K562 (cell line): ENCODE measurements at regions not wholly inside any gene's neighbourhood (a gene's known extent, or its start where the extent isn't known, plus 50 kb on each side); places are given as distances from the start of the nearest gene placed in this dataset.

ENCODE experiments used
- C11orf30 ChIP-seq: fragments of 450-650 bp; IDR thresholded peaks from 2 replicates; pipeline ENCODE4 v1.6.1; 2016; ENCODE audit warnings: low read depth, mild to moderate bottlenecking
- CBX1 ChIP-seq: sonication (generic); IDR thresholded peaks from 2 replicates; pipeline ENCODE4 v1.6.1; 2016; ENCODE audit warnings: antibody characterized with exemption, low read depth, mild to moderate bottlenecking
- CREM ChIP-seq: IDR thresholded peaks from 2 replicates; pipeline ENCODE4 v1.6.1; 2014; ENCODE audit warnings: antibody characterized with exemption, low read depth
- DPF2 ChIP-seq: fragments of 450-650 bp; IDR thresholded peaks from 2 replicates; pipeline ENCODE4 v1.6.1; 2016
- EHMT2 ChIP-seq: fragments of 450-650 bp; IDR thresholded peaks from 2 replicates; pipeline ENCODE4 v1.6.1; 2018; ENCODE audit warnings: antibody characterized with exemption
- HNRNPL ChIP-seq: fragments of 200-400 bp; formaldehyde crosslinking; IDR thresholded peaks from 2 replicates; pipeline ENCODE4 v1.6.1; 2017; ENCODE audit warnings: low read depth, mild to moderate bottlenecking, low read length
- JUN ChIP-seq, 2 experiments: sonication (generic) in 1 of 2; formaldehyde crosslinking in 1 of 2; IDR thresholded peaks; 2 replicates each; pipeline versions ENCODE4 v1.6.1 to v1.8.0; 2012 to 2022; ENCODE audit warnings: borderline replicate concordance in 2 of 2, mild to moderate bottlenecking in 2 of 2, improper control_type of control experiment in 1 of 2, low read depth in 1 of 2, low read length in 1 of 2, missing genetic modification reagents in 1 of 2
- KLF16 ChIP-seq: IDR thresholded peaks from 2 replicates; pipeline ENCODE4 v1.6.1; 2016; ENCODE audit warnings: antibody characterized with exemption
- LARP7 ChIP-seq: fragments of 450-650 bp; IDR thresholded peaks from 2 replicates; pipeline ENCODE4 v1.6.1; 2016
- MCM2 ChIP-seq: fragments of 450-650 bp; IDR thresholded peaks from 2 replicates; pipeline ENCODE4 v1.6.1; 2017; ENCODE audit warnings: low read depth, mild to moderate bottlenecking
- MYC ChIP-seq, 2 experiments: fragments of 250-450 bp in 1 of 2; sonication (Bioruptor Pico) in 1 of 2; IDR thresholded peaks; 2 replicates each; pipeline versions ENCODE4 v1.5.1 to v1.6.1; 2012 to 2021; ENCODE audit warnings: low read depth in 2 of 2, borderline replicate concordance in 1 of 2, improper control_type of control experiment in 1 of 2, low read length in 1 of 2, mild to moderate bottlenecking in 1 of 2, moderate library complexity in 1 of 2
- MYNN ChIP-seq, 2 experiments: sonication (generic); formaldehyde crosslinking in 1 of 2; IDR thresholded peaks; 2 replicates each; pipeline versions ENCODE4 v1.5.0 to v1.6.1; 2016 to 2020; ENCODE audit warnings: antibody characterized with exemption in 1 of 2, missing genetic modification reagents in 1 of 2
- NFXL1 ChIP-seq: fragments of 450-650 bp; formaldehyde crosslinking; IDR thresholded peaks from 2 replicates; pipeline ENCODE4 v1.4.0; 2021; ENCODE audit warnings: mild to moderate bottlenecking
- NR2C2 ChIP-seq, 2 experiments: fragments of 200-800 bp in 1 of 2; sonication (Bioruptor generic) in 1 of 2; sonication (generic) in 1 of 2; formaldehyde crosslinking in 1 of 2; IDR thresholded peaks; 2 replicates each; pipeline versions ENCODE4 v1.6.1 to v1.8.0; 2016 to 2022; ENCODE audit warnings: mild to moderate bottlenecking in 1 of 2, missing compliant biosample characterization in 1 of 2, missing genetic modification characterization in 1 of 2, missing genetic modification reagents in 1 of 2
- PHF20 ChIP-seq: fragments of 450-650 bp; IDR thresholded peaks from 2 replicates; pipeline ENCODE4 v1.6.1; 2018; ENCODE audit not compliant: partially characterized antibody
- PTTG1 ChIP-seq: fragments of 450-650 bp; IDR thresholded peaks from 2 replicates; pipeline ENCODE4 v1.6.1; 2016; ENCODE audit warnings: low read depth, mild to moderate bottlenecking, missing genetic modification characterization, missing compliant biosample characterization
- RBM39 ChIP-seq: fragments of 200-400 bp; formaldehyde crosslinking; optimal IDR thresholded peaks from 2 replicates; pipeline ENCODE3; 2018; ENCODE audit warnings: low read depth, low read length
- SMARCE1 ChIP-seq: fragments of 450-650 bp; IDR thresholded peaks from 2 replicates; pipeline ENCODE4 v1.7.1; 2016; ENCODE audit warnings: mild to moderate bottlenecking
- STAT5A ChIP-seq: IDR thresholded peaks from 2 replicates; pipeline ENCODE4 v1.6.1; 2012; ENCODE audit warnings: low read length, inconsistent platforms, borderline replicate concordance
- THRAP3 ChIP-seq: fragments of 450-650 bp; IDR thresholded peaks from 2 replicates; pipeline ENCODE4 v1.6.1; 2016; ENCODE audit warnings: mild to moderate bottlenecking, inconsistent platforms, borderline replicate concordance
- TRIM28 ChIP-seq: fragments of 450-650 bp; IDR thresholded peaks from 2 replicates; pipeline ENCODE4 v1.6.1; 2017
- ZBTB8A ChIP-seq: fragments of 450-650 bp; IDR thresholded peaks from 2 replicates; pipeline ENCODE4 v1.6.1; 2018; ENCODE audit warnings: mild to moderate bottlenecking, moderate library complexity; ENCODE audit not compliant: partially characterized antibody
- ZC3H8 ChIP-seq: fragments of 450-650 bp; IDR thresholded peaks from 2 replicates; pipeline ENCODE4 v1.6.1; 2017
- ZFPM2 ChIP-seq: fragments of 250-450 bp; sonication (Bioruptor Pico); IDR thresholded peaks from 2 replicates; pipeline ENCODE4 v1.5.1; 2022; ENCODE audit warnings: mild to moderate bottlenecking
- ZNF274 ChIP-seq: IDR thresholded peaks from 2 replicates; pipeline ENCODE4 v1.6.1; 2011; ENCODE audit warnings: low read depth, mild to moderate bottlenecking, low read length, moderate library complexity, borderline replicate concordance
- ZNF324 ChIP-seq: fragments of 250-450 bp; sonication (Bioruptor Pico); IDR thresholded peaks from 2 replicates; pipeline ENCODE4 v1.4.0; 2020; ENCODE audit warnings: mild to moderate bottlenecking
- ZNF778 ChIP-seq: fragments of 450-650 bp; formaldehyde crosslinking; IDR thresholded peaks from 2 replicates; pipeline ENCODE4 v1.4.0; 2020; ENCODE audit warnings: mild to moderate bottlenecking, moderate library complexity
- ZNF780A ChIP-seq: fragments of 250-450 bp; sonication (Bioruptor Pico); IDR thresholded peaks from 2 replicates; pipeline ENCODE4 v1.5.0; 2021; ENCODE audit warnings: mild to moderate bottlenecking
- TF ChIP-seq, protein P1 (sequence below): sonication (generic); formaldehyde crosslinking; IDR thresholded peaks from 2 replicates; pipeline ENCODE4 v1.8.0; 2022; ENCODE audit warnings: mild to moderate bottlenecking, low read depth, missing genetic modification reagents
- TF ChIP-seq, protein P2 (sequence below): conservative IDR thresholded peaks from 2 replicates; pipeline ENCODE4 v1.6.1; 2011; ENCODE audit warnings: low read depth, mild to moderate bottlenecking, low read length; ENCODE audit not compliant: control insufficient read depth

DNA sequence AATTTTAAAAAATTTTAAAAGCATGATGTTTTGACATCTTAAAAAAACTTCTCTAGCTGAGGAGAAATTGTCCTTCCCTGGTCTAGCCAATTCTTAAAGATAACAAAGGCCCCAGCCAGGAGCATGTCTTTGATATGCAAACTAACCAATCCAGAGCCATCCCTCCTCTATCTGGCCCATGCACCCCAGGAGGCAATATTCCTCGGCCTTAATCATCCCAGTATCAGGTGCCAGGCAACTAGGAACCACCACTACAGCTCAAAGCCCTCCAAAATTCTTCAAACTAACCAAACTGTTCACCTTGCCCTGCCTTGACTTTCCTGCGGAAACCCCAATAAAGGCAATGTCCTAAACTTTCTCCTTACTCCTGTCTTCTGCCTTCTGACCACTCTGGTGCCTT, 97.8 kb upstream of the USP9X start (continued):
- no peak for TF ChIP-seq NR2C2 (CRISPR knock-in tag; IDR thresholded peaks at IDR 0.05)
- no peak for TF ChIP-seq NR2C2 (tag; IDR thresholded peaks at IDR 0.05)
- no peak for TF ChIP-seq CREM
- no peak for TF ChIP-seq MYC (IDR thresholded peaks at IDR 0.05; ENCODE audit: low read depth, low read length)
- TF ChIP-seq MYC (CRISPR knock-in tag; IDR thresholded peaks at IDR 0.05; ENCODE audit: borderline replicate concordance, low read depth), result no peak
- TF ChIP-seq CBX1, result no peak
- no peak for TF ChIP-seq NFXL1
- TF ChIP-seq JUN (IDR thresholded peaks at IDR 0.05; ENCODE audit: borderline replicate concordance, low read depth, low read length), result no peak
- TF ChIP-seq JUN (CRISPR knock-in tag; IDR thresholded peaks at IDR 0.05; ENCODE audit: borderline replicate concordance), result no peak
- TF ChIP-seq ZC3H8, result no peak
- TF ChIP-seq, protein P1, sequence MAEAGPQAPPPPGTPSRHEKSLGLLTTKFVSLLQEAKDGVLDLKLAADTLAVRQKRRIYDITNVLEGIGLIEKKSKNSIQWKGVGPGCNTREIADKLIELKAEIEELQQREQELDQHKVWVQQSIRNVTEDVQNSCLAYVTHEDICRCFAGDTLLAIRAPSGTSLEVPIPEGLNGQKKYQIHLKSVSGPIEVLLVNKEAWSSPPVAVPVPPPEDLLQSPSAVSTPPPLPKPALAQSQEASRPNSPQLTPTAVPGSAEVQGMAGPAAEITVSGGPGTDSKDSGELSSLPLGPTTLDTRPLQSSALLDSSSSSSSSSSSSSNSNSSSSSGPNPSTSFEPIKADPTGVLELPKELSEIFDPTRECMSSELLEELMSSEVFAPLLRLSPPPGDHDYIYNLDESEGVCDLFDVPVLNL (CRISPR knock-in tag), result no peak
- TF ChIP-seq EHMT2, result no peak
- 0 out of 2 replicates have a peak, but pooled peaks have one; percentile 37 for TF ChIP-seq STAT5A
- TF ChIP-seq HNRNPL, result no peak
- no peak for TF ChIP-seq RBM39
- no peak for TF ChIP-seq ZNF324
- TF ChIP-seq ZNF780A (CRISPR knock-in tag), result no peak
- no peak for TF ChIP-seq PHF20
- no peak for TF ChIP-seq MCM2
- no peak for TF ChIP-seq THRAP3
- TF ChIP-seq ZBTB8A, result no peak
- no peak for TF ChIP-seq PTTG1 (tag)
- no peak for TF ChIP-seq TRIM28
- 0 out of 2 replicates have a peak, but pooled peaks have one; percentile 58 for TF ChIP-seq DPF2
- TF ChIP-seq SMARCE1, result peak; percentile 27; the same call in 1 of the 2 replicates
- no peak for TF ChIP-seq ZNF778 (CRISPR knock-in tag)
- no peak for TF ChIP-seq ZFPM2 (CRISPR knock-in tag)
- TF ChIP-seq LARP7, result no peak
- TF ChIP-seq ZNF274, result no peak
- no peak for TF ChIP-seq C11orf30
- TF ChIP-seq, protein P2, sequence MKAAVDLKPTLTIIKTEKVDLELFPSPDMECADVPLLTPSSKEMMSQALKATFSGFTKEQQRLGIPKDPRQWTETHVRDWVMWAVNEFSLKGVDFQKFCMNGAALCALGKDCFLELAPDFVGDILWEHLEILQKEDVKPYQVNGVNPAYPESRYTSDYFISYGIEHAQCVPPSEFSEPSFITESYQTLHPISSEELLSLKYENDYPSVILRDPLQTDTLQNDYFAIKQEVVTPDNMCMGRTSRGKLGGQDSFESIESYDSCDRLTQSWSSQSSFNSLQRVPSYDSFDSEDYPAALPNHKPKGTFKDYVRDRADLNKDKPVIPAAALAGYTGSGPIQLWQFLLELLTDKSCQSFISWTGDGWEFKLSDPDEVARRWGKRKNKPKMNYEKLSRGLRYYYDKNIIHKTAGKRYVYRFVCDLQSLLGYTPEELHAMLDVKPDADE, result no peak
- TF ChIP-seq KLF16, result peak; percentile 23; the same call in 1 of the 2 replicates
- TF ChIP-seq MYNN (IDR thresholded peaks at IDR 0.05), result no peak
- no peak for TF ChIP-seq MYNN (CRISPR knock-in tag; IDR thresholded peaks at IDR 0.05)
